ENCODE measurements at regions not wholly inside any gene's neighbourhood (a gene's known extent, or its start where the extent isn't known, plus 50 kb on each side); places are given as distances from the start of the nearest gene placed in this dataset.

DNA sequence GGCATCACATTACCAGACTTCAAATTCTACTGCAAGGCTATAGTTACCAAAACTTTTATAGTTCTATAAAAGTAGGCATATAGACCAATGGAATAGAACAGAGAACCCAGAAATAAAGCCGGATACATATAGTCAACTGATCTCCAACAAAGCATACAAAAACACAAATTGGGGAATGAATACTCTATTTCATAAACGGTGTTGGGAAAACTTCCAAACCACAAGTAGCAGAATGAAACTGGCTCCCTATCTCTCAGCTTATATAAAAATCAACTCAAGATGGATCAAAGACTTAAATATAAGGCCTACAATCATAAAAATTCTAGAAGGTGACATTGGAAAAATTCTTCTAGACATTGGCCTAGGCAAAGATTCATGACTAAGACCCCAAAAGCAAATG, 187.9 kb upstream of the PLXNC1 start:
- Histone ChIP-seq H3K9me3 (no peaks in the 10 kb centered on the region), H3K27ac (no peak overlapping the region), H3K36me3 (replicated peaks in 1 of 2; ENCODE audit: insufficient read depth in 1 of 2, low read depth in 2 of 2) (no peaks in the 10 kb centered on the region), H3K27me3 (no peaks in the 10 kb centered on the region), H3K4me1 (no peaks in the 10 kb centered on the region), H3K4me3 (no peak overlapping the region)
- WGBS, 2 donors, result 34 to 93% methylated on average over 2 of the region's 2 CpGs
- no peak for DNase-seq
- TF ChIP-seq POLR2A (IDR thresholded peaks at IDR 0.05) (no peak), CTCF (IDR thresholded peaks at IDR 0.05) (no peak)
- ATAC-seq, result no peak
- intact Hi-C loops (cut with DNase I), result no loop called here

DNA sequence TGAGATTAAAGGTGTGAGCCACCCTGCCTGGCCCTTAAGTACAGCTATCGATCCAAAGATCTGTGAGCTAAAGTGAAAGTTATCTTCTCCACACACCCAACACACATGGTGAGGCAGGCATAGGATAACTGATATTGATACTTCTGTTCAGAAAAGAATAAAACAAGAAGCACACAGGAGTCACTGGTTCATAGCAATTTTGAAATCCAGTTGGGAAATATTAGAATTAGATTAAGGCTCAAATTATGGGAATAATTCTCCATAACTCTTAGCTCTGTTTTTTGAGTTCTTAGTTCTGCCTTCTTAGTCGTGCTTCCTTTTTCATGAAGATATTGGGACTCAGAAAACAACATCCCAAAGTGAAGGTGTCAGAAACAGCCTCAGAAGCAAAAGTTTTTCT, 186.0 kb upstream of the PLXNC1 start:
- no peak overlapping the region for H3K4me3 ChIP-seq
- H3K27ac ChIP-seq, result no peak overlapping the region
- H3K9me3 ChIP-seq, result no peaks in the 10 kb centered on the region
- ATAC-seq (no peak), DNase-seq (no peak)
- TF ChIP-seq POLR2A (IDR thresholded peaks at IDR 0.05) (no peak), CTCF (IDR thresholded peaks at IDR 0.05) (no peak)
- H3K36me3 ChIP-seq (replicated peaks in 1 of 2; ENCODE audit: insufficient read depth in 1 of 2, low read depth in 2 of 2), result no peaks in the 10 kb centered on the region
- H3K27me3 ChIP-seq, result no peaks in the 10 kb centered on the region
- 46 to 78% methylated on average over 2 of the region's 2 CpGs for WGBS, 2 donors
- intact Hi-C loops (cut with DNase I), result no loop called here
- H3K4me1 ChIP-seq, result no peaks in the 10 kb centered on the region

DNA sequence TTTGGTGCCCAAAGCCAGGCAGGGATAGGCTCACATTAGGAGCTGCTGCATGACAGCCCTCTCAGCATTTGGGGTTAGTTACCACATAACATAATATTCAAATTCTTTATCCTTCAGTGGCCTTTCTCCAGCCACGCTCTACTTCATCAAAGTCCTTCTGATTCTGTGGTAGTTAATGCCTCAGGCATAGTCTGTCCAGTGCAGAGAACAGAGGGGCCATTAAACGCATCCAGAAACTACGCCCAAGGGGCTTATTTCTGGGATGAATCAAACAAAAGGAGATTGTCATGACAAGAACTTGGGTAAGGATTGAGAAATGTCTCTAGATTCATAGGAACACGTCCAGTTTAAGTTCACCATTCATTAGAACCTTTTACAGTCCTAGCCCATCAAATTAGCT, 183.4 kb upstream of the PLXNC1 start:
- intact Hi-C loops (cut with DNase I), result no loop called here
- 78 to 84% methylated on average over 4 of the region's 4 CpGs for WGBS, 2 donors
- ATAC-seq, result no peak

GRCh38 chr12:93966516-93967133, 181.8 kb upstream of the PLXNC1 start:
- H3K4me1 ChIP-seq, result no peaks in the 10 kb centered on the region
- intact Hi-C loops (cut with DNase I), result no loop called here
- 100% methylated on average over 1 of the region's 1 CpG; no CpG with 5 or more reads in 1 of the 2 donors for WGBS, 2 donors
- no peaks in the 10 kb centered on the region for H3K9me3 ChIP-seq
- no peak overlapping the region for H3K4me3 ChIP-seq
- H3K27ac ChIP-seq, result no peak overlapping the region
- ATAC-seq, result no peak
- TF ChIP-seq CTCF (IDR thresholded peaks at IDR 0.05) (no peak), POLR2A (IDR thresholded peaks at IDR 0.05) (no peak)
- no peaks in the 10 kb centered on the region for H3K36me3 ChIP-seq (replicated peaks in 1 of 2; ENCODE audit: insufficient read depth in 1 of 2, low read depth in 2 of 2)
- H3K27me3 ChIP-seq, result no peaks in the 10 kb centered on the region
- DNase-seq, result no peak

More for the DNA sequence above, 183.4 kb upstream of the PLXNC1 start:
- H3K4me1 ChIP-seq, result no peaks in the 10 kb centered on the region
- H3K4me3 ChIP-seq, result no peak overlapping the region
- DNase-seq, result no peak
- no peaks in the 10 kb centered on the region for H3K36me3 ChIP-seq (replicated peaks in 1 of 2; ENCODE audit: insufficient read depth in 1 of 2, low read depth in 2 of 2)
- no peaks in the 10 kb centered on the region for H3K9me3 ChIP-seq
- H3K27ac ChIP-seq, result no peak overlapping the region
- TF ChIP-seq CTCF (IDR thresholded peaks at IDR 0.05) (no peak), POLR2A (IDR thresholded peaks at IDR 0.05) (no peak)
- H3K27me3 ChIP-seq, result no peaks in the 10 kb centered on the region

- 78% methylated on average over 6 of the region's 6 CpGs for WGBS, 2 donors
- no peak for ATAC-seq
- H3K36me3 ChIP-seq (replicated peaks in 1 of 2; ENCODE audit: insufficient read depth in 1 of 2, low read depth in 2 of 2), result no peaks in the 10 kb centered on the region
- no peak overlapping the region for H3K4me3 ChIP-seq
- H3K9me3 ChIP-seq, result no peaks in the 10 kb centered on the region
- intact Hi-C loops (cut with DNase I), result no loop called here
- no peak for TF ChIP-seq POLR2A (IDR thresholded peaks at IDR 0.05)
- DNase-seq, result no peak
- H3K4me1 ChIP-seq, result no peaks in the 10 kb centered on the region
- H3K27me3 ChIP-seq, result no peaks in the 10 kb centered on the region
- H3K27ac ChIP-seq, result no peak overlapping the region
These were observed 180.9 kb upstream of the PLXNC1 start for GRCh38 chr12:93967454-93967853.
